Keratinocyte (primary cell): ENCODE measurements at regions not wholly inside any gene's neighbourhood (a gene's known extent, or its start where the extent isn't known, plus 50 kb on each side); places are given as distances from the start of the nearest gene placed in this dataset.

Experiments used
- DNase-seq: peaks from one replicate; pipeline ENCODE4 v3.0.0-alpha.2; 2011; ENCODE audit warnings: low read depth, missing footprints, low spot score
- FAIRE-seq: peaks from 2 replicates; lab custom pipeline; 2011; peaks lifted over from hg19 to GRCh38; lab: Jason Lieb, UNC
- H2AFZ ChIP-seq: 2 replicates; pipeline ENCODE4 v1.6.0; 2012; ENCODE audit warnings: low read length, control low read depth, inconsistent platforms; ENCODE audit not compliant: control insufficient read depth
- H3K27ac ChIP-seq: 2 replicates; pipeline ENCODE4 v1.5.1; 2011; ENCODE audit warnings: low read length; ENCODE audit not compliant: control insufficient read depth, insufficient read depth
- H3K27me3 ChIP-seq: 3 replicates; pipeline ENCODE4 v1.6.0; 2011; ENCODE audit warnings: low read length; ENCODE audit not compliant: control insufficient read depth, insufficient read depth; ENCODE audit errors: extremely low read depth
- H3K36me3 ChIP-seq, 2 experiments: 2 replicates in 1 of 2; 3 replicates in 1 of 2; pipeline ENCODE4 v1.5.1; 2011; ENCODE audit warnings: low read length in 2 of 2, mild to moderate bottlenecking in 1 of 2; ENCODE audit not compliant: control insufficient read depth in 2 of 2, insufficient read depth in 2 of 2; ENCODE audit errors: extremely low read depth in 1 of 2
- H3K4me1 ChIP-seq: 3 replicates; pipeline ENCODE4 v1.5.1; 2011; ENCODE audit warnings: low read length; ENCODE audit not compliant: control insufficient read depth, insufficient read depth; ENCODE audit errors: extremely low read depth
- H3K4me2 ChIP-seq: 3 replicates; pipeline ENCODE4 v1.6.0; 2011; ENCODE audit warnings: low read depth, low read length; ENCODE audit not compliant: control insufficient read depth, insufficient read depth; ENCODE audit errors: extremely low read depth
- H3K4me3 ChIP-seq, 3 experiments: fragments of 200-600 bp in 1 of 3; sonication (generic) in 1 of 3; 2 replicates in 2 of 3; 3 replicates in 1 of 3; pipeline ENCODE4 v1.5.1; 2011 to 2016; ENCODE audit warnings: low read length in 3 of 3, mild to moderate bottlenecking in 3 of 3, control low read depth in 2 of 3, inconsistent platforms in 1 of 3, low read depth in 1 of 3, mixed read lengths in 1 of 3, mixed run types in 1 of 3, moderate library complexity in 1 of 3; ENCODE audit not compliant: control insufficient read depth in 2 of 3, insufficient read depth in 2 of 3; ENCODE audit errors: extremely low read depth in 1 of 3
- H3K79me2 ChIP-seq: 2 replicates; pipeline ENCODE4 v1.6.0; 2012; ENCODE audit warnings: low read length; ENCODE audit not compliant: control insufficient read depth, insufficient read depth
- H3K9ac ChIP-seq: 3 replicates; pipeline ENCODE4 v1.6.0; 2011; ENCODE audit warnings: low read length; ENCODE audit not compliant: control insufficient read depth, insufficient read depth; ENCODE audit errors: extremely low read depth
- H3K9me1 ChIP-seq: 3 replicates; pipeline ENCODE4 v1.6.0; 2011; ENCODE audit warnings: low read length; ENCODE audit not compliant: control insufficient read depth, insufficient read depth; ENCODE audit errors: extremely low read depth
- H3K9me3 ChIP-seq: 2 replicates; pipeline ENCODE4 v1.5.1; 2012; ENCODE audit warnings: low read depth, low read length; ENCODE audit not compliant: control insufficient read depth
- H4K20me1 ChIP-seq: 3 replicates; pipeline ENCODE4 v1.6.0; 2011; ENCODE audit warnings: low read length; ENCODE audit not compliant: control insufficient read depth, insufficient read depth; ENCODE audit errors: extremely low read depth
- CTCF ChIP-seq, 3 experiments: IDR thresholded peaks in 1 of 3; conservative IDR thresholded peaks in 1 of 3; optimal IDR thresholded peaks in 1 of 3; 2 replicates in 2 of 3; 3 replicates in 1 of 3; pipeline versions ENCODE3 to v1.5.1; 2011; ENCODE audit warnings: low read length in 3 of 3, mild to moderate bottlenecking in 3 of 3, moderate library complexity in 2 of 3, control low read depth in 1 of 3, inconsistent platforms in 1 of 3; ENCODE audit not compliant: insufficient read depth in 2 of 3; ENCODE audit errors: extremely low read depth in 1 of 3
- EZH2 ChIP-seq: IDR thresholded peaks from one replicate; pipeline ENCODE4 v1.6.1; 2012; ENCODE audit warnings: inconsistent platforms, mild to moderate bottlenecking, low read length, moderate library complexity
- dilution Hi-C: fragments of 300-500 bp; cut with MboI; formaldehyde crosslinking; loops from one replicate; pipeline ENCODE4 v1.7.0; 2020; ENCODE audit warnings: low sequenced_read_pairs; ENCODE audit not compliant: extremely low pct_ligation_motif_present

- dilution Hi-C loops = no loop called here
- no peaks in the 10 kb centered on the region for H3K27me3 ChIP-seq
- FAIRE-seq = no peak
- H4K20me1 ChIP-seq = no peaks in the 10 kb centered on the region
- TF ChIP-seq EZH2 = no peak
- no peak for TF ChIP-seq CTCF (optimal IDR thresholded peaks at IDR 0.05 in 1 of 3, IDR thresholded peaks at IDR 0.05 in 1 of 3, conservative IDR thresholded peaks at IDR 0.05 in 1 of 3; ENCODE audit: extremely low read depth in 1 of 3, insufficient read depth in 2 of 3, low read length in 3 of 3)
- no peak overlapping the region for H3K27ac ChIP-seq
- H3K79me2 ChIP-seq = no peaks in the 10 kb centered on the region
- H3K4me1 ChIP-seq = no peaks in the 10 kb centered on the region
- H3K9me3 ChIP-seq = no peaks in the 10 kb centered on the region
- no peak overlapping the region for H2AFZ ChIP-seq
- DNase-seq = no peak
- no peak overlapping the region for H3K9ac ChIP-seq
- no peak overlapping the region for H3K4me3 ChIP-seq
- no peak overlapping the region for H3K4me2 ChIP-seq
- no peaks in the 10 kb centered on the region for H3K9me1 ChIP-seq
- H3K36me3 ChIP-seq = no peaks in the 10 kb centered on the region
These were observed 85.6 kb upstream of the GRIA4 start for GRCh38 chr11:105524286-105524685.

- Histone ChIP-seq H4K20me1 (no peaks in the 10 kb centered on the region), H3K27me3 (no peaks in the 10 kb centered on the region), H3K4me1 (no peaks in the 10 kb centered on the region), H3K9ac (no peak overlapping the region), H3K4me2 (no peak overlapping the region), H3K9me1 (no peaks in the 10 kb centered on the region), H3K27ac (no peak overlapping the region), H2AFZ (no peak overlapping the region), H3K79me2 (no peaks in the 10 kb centered on the region), H3K36me3 (no peaks in the 10 kb centered on the region), H3K9me3 (no peaks in the 10 kb centered on the region), H3K4me3 (no peak overlapping the region)
- FAIRE-seq = no peak
- TF ChIP-seq CTCF (optimal IDR thresholded peaks at IDR 0.05 in 1 of 3, IDR thresholded peaks at IDR 0.05 in 1 of 3, conservative IDR thresholded peaks at IDR 0.05 in 1 of 3; ENCODE audit: extremely low read depth in 1 of 3, insufficient read depth in 2 of 3, low read length in 3 of 3) = no peak
- no peak for TF ChIP-seq EZH2
- no peak for DNase-seq
- dilution Hi-C loops = no loop called here
These were observed 89.0 kb upstream of the GRIA4 start for GRCh38 chr11:105520706-105521345.
